HEK293 (cell line): ENCODE measurements at regions not wholly inside any gene's neighbourhood (a gene's known extent, or its start where the extent isn't known, plus 50 kb on each side); places are given as distances from the start of the nearest gene placed in this dataset.

Source experiments
- CTCF ChIA-PET: fragments of 350-600 bp; formaldehyde crosslinking; extraction: SDS; loops from one replicate; lab custom pipeline; 2021; ENCODE audit warnings: antibody characterized with exemption; lab: Yijun Ruan, JAX
- POLR2A ChIA-PET: fragments of 300-600 bp; formaldehyde crosslinking; extraction: SDS; loops from one replicate; lab custom pipeline; 2020; ENCODE audit warnings: antibody characterized with exemption, inconsistent platforms; lab: Yijun Ruan, JAX
- H3K27ac ChIP-seq: fragments of 200-500 bp; sonication (Bioruptor generic); 2 replicates; pipeline ENCODE4 v1.5.1; 2014; ENCODE audit warnings: low read depth, low read length, control low read depth, inconsistent platforms; ENCODE audit errors: extremely low read depth
- H3K36me3 ChIP-seq, 2 experiments: fragments of 200-500 bp in 1 of 2; sonication (Bioruptor generic) in 1 of 2; 1 replicate in 1 of 2; 2 replicates in 1 of 2; pipeline ENCODE4 v1.5.1; 2014 to 2017; ENCODE audit warnings: inconsistent platforms in 2 of 2, low read length in 2 of 2; ENCODE audit not compliant: control insufficient read depth in 2 of 2, insufficient read depth in 1 of 2
- H3K4me1 ChIP-seq: fragments of 200-500 bp; sonication (Bioruptor generic); 2 replicates; pipeline ENCODE4 v1.5.1; 2014; ENCODE audit warnings: mild to moderate bottlenecking, low read length, inconsistent platforms; ENCODE audit not compliant: control insufficient read depth, insufficient read depth
- H3K4me3 ChIP-seq: 2 replicates; pipeline ENCODE4 v1.5.1; 2011; ENCODE audit warnings: low read depth, mild to moderate bottlenecking, control low read depth, low read length, moderate library complexity
- H3K9me3 ChIP-seq: fragments of 200-500 bp; sonication (Bioruptor generic); 2 replicates; pipeline ENCODE4 v1.5.1; 2014; ENCODE audit warnings: low read depth, low read length, inconsistent platforms; ENCODE audit not compliant: control insufficient read depth, insufficient read depth
- FEZF1 ChIP-seq: fragments of 450-650 bp; formaldehyde crosslinking; IDR thresholded peaks from 2 replicates; pipeline ENCODE4 v1.5.1; 2016; ENCODE audit warnings: missing biosample characterization, missing genetic modification characterization
- KLF1 ChIP-seq: fragments of 450-650 bp; formaldehyde crosslinking; IDR thresholded peaks from 2 replicates; pipeline ENCODE4 v1.5.1; 2016; ENCODE audit warnings: missing biosample characterization, missing genetic modification characterization
- SCRT2 ChIP-seq: fragments of 450-650 bp; formaldehyde crosslinking; IDR thresholded peaks from 2 replicates; pipeline ENCODE4 v1.5.1; 2016; ENCODE audit warnings: missing biosample characterization, missing genetic modification characterization
- TSHZ1 ChIP-seq: fragments of 450-650 bp; formaldehyde crosslinking; IDR thresholded peaks from 2 replicates; pipeline ENCODE4 v1.5.1; 2016; ENCODE audit warnings: missing biosample characterization, missing genetic modification characterization, borderline replicate concordance
- ZNF133 ChIP-seq: fragments of 450-650 bp; formaldehyde crosslinking; IDR thresholded peaks from 2 replicates; pipeline ENCODE4 v1.5.1; 2016; ENCODE audit warnings: missing biosample characterization, missing genetic modification characterization
- ZNF157 ChIP-seq: fragments of 450-650 bp; formaldehyde crosslinking; IDR thresholded peaks from 2 replicates; pipeline ENCODE4 v1.5.1; 2016; ENCODE audit warnings: missing biosample characterization, missing genetic modification characterization
- ZNF174 ChIP-seq: fragments of 450-650 bp; formaldehyde crosslinking; IDR thresholded peaks from 2 replicates; pipeline ENCODE4 v1.5.0; 2017; ENCODE audit warnings: missing biosample characterization, mild to moderate bottlenecking, missing genetic modification characterization
- ZNF175 ChIP-seq: fragments of 450-650 bp; formaldehyde crosslinking; IDR thresholded peaks from 2 replicates; pipeline ENCODE4 v1.5.1; 2016; ENCODE audit warnings: missing biosample characterization, missing genetic modification characterization
- ZNF184 ChIP-seq: fragments of 450-650 bp; IDR thresholded peaks from 2 replicates; pipeline ENCODE4 v1.5.1; 2018; ENCODE audit warnings: missing biosample characterization, mild to moderate bottlenecking, missing genetic modification characterization
- ZNF335 ChIP-seq: fragments of 450-650 bp; formaldehyde crosslinking; conservative IDR thresholded peaks from 2 replicates; pipeline ENCODE4 v1.5.1; 2016; ENCODE audit warnings: missing biosample characterization, missing genetic modification characterization
- ZNF394 ChIP-seq: fragments of 450-650 bp; formaldehyde crosslinking; IDR thresholded peaks from 2 replicates; pipeline ENCODE4 v1.5.1; 2016; ENCODE audit warnings: missing biosample characterization, missing genetic modification characterization, mild to moderate bottlenecking, moderate library complexity, borderline replicate concordance
- ZNF48 ChIP-seq: fragments of 450-650 bp; formaldehyde crosslinking; IDR thresholded peaks from 2 replicates; pipeline ENCODE4 v1.5.1; 2016; ENCODE audit warnings: missing biosample characterization, missing genetic modification characterization
- ZNF530 ChIP-seq: fragments of 450-650 bp; formaldehyde crosslinking; IDR thresholded peaks from 2 replicates; pipeline ENCODE4 v1.5.1; 2016; ENCODE audit warnings: low read depth, missing biosample characterization, missing genetic modification characterization
- ZNF558 ChIP-seq: fragments of 450-650 bp; formaldehyde crosslinking; IDR thresholded peaks from 2 replicates; pipeline ENCODE4 v1.5.1; 2016; ENCODE audit warnings: missing biosample characterization, missing genetic modification characterization
- ZNF624 ChIP-seq: fragments of 450-650 bp; formaldehyde crosslinking; IDR thresholded peaks from 2 replicates; pipeline ENCODE4 v1.5.1; 2017; ENCODE audit warnings: missing biosample characterization, missing genetic modification characterization
- ZNF692 ChIP-seq: fragments of 450-650 bp; formaldehyde crosslinking; IDR thresholded peaks from 2 replicates; pipeline ENCODE4 v1.5.1; 2016; ENCODE audit warnings: missing biosample characterization, missing genetic modification characterization
- ZSCAN18 ChIP-seq: fragments of 450-650 bp; formaldehyde crosslinking; IDR thresholded peaks from 2 replicates; pipeline ENCODE4 v1.5.1; 2016; ENCODE audit warnings: missing biosample characterization, missing genetic modification characterization
- ZSCAN5A ChIP-seq: fragments of 450-650 bp; formaldehyde crosslinking; IDR thresholded peaks from 2 replicates; pipeline ENCODE4 v1.5.1; 2016; ENCODE audit warnings: missing biosample characterization, missing genetic modification characterization

GRCh38 chr10:36803229-36803628 is 322.2 kb upstream of the ANKRD30A start:
- H3K9me3 ChIP-seq: no peaks in the 10 kb centered on the region
- H3K4me3 ChIP-seq: no peak overlapping the region
- CTCF ChIA-PET: interaction anchor here (1.2 kb wide), 1 partner anchor 24 kb away, joined by 3 read pairs; no protein-coding TSS in a partner anchor
- no peaks in the 10 kb centered on the region for H3K36me3 ChIP-seq
- no peaks in the 10 kb centered on the region for H3K4me1 ChIP-seq
- no peak overlapping the region for H3K27ac ChIP-seq
- TF ChIP-seq TSHZ1 (tag by site-specific recombination) (no peak), ZSCAN18 (no peak), ZNF624 (tag by site-specific recombination) (no peak), ZNF184 (tag by site-specific recombination) (no peak), ZSCAN5A (tag by site-specific recombination) (no peak), ZNF394 (no peak), ZNF335 (tag by site-specific recombination) (no peak), ZNF157 (tag by site-specific recombination) (no peak), ZNF133 (tag by site-specific recombination) (no peak), ZNF175 (tag by site-specific recombination) (no peak), ZNF558 (tag by site-specific recombination) (no peak), ZNF530 (tag by site-specific recombination) (no peak), FEZF1 (tag by site-specific recombination) (no peak)
- POLR2A ChIA-PET: no interaction called here

GRCh38 chr10:36802490-36803153 is 322.8 kb upstream of the ANKRD30A start:
- CTCF ChIA-PET: interaction anchor here (0.7 to 1.2 kb wide), 2 partner anchors 21 to 23 kb away, joined by 3 read pairs; no protein-coding TSS in a partner anchor
- TF ChIP-seq SCRT2 (tag by site-specific recombination) (no peak), ZNF48 (tag by site-specific recombination) (no peak), KLF1 (tag by site-specific recombination) (no peak), ZNF174 (tag by site-specific recombination) (no peak), ZNF692 (tag by site-specific recombination) (0 out of 2 replicates have a peak, but pooled peaks have one; percentile 17)
- TF ChIP-seq, all 188 proteins: peak for 1
- Histone ChIP-seq H3K36me3 (no peaks in the 10 kb centered on the region), H3K4me1 (no peaks in the 10 kb centered on the region), H3K9me3 (no peaks in the 10 kb centered on the region), H3K27ac (no peak overlapping the region), H3K4me3 (no peak overlapping the region)
- POLR2A ChIA-PET: interaction anchor here (0.6 kb wide), 1 partner anchor 415 kb away, joined by 3 read pairs; no protein-coding TSS in a partner anchor
